ENCODE measurements at regions not wholly inside any gene's neighbourhood (a gene's known extent, or its start where the extent isn't known, plus 50 kb on each side); places are given as distances from the start of the nearest gene placed in this dataset.

DNA sequence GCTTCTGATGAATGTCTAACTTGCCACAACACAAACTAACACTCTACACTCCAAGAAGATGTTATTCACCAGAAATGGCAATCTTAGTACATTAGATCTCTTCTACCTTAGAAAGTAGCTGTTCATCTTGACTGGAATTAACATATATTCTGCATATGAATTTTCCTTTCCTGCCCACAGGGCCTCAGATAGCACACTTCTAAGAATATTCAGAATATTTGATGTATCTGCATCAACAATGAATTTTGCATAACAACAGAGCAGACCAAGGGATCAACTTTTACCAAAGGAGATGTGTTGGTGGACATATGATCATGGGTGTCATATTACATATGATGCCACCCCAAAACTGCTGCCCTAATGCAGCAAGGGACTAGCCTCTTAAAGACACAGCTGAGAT lies 960.8 kb upstream of the GHITM start:
- H3K4me3 ChIP-seq (replicated peaks in 1 of 2; ENCODE audit: low read depth in 2 of 2, low read length in 2 of 2), result no peak overlapping the region
- no peak for DNase-seq (ENCODE audit: low read depth in 2 of 2)
- TF ChIP-seq, protein P1, sequence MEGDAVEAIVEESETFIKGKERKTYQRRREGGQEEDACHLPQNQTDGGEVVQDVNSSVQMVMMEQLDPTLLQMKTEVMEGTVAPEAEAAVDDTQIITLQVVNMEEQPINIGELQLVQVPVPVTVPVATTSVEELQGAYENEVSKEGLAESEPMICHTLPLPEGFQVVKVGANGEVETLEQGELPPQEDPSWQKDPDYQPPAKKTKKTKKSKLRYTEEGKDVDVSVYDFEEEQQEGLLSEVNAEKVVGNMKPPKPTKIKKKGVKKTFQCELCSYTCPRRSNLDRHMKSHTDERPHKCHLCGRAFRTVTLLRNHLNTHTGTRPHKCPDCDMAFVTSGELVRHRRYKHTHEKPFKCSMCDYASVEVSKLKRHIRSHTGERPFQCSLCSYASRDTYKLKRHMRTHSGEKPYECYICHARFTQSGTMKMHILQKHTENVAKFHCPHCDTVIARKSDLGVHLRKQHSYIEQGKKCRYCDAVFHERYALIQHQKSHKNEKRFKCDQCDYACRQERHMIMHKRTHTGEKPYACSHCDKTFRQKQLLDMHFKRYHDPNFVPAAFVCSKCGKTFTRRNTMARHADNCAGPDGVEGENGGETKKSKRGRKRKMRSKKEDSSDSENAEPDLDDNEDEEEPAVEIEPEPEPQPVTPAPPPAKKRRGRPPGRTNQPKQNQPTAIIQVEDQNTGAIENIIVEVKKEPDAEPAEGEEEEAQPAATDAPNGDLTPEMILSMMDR (IDR thresholded peaks at IDR 0.05; ENCODE audit: low read depth, low read length), result no peak

DNA sequence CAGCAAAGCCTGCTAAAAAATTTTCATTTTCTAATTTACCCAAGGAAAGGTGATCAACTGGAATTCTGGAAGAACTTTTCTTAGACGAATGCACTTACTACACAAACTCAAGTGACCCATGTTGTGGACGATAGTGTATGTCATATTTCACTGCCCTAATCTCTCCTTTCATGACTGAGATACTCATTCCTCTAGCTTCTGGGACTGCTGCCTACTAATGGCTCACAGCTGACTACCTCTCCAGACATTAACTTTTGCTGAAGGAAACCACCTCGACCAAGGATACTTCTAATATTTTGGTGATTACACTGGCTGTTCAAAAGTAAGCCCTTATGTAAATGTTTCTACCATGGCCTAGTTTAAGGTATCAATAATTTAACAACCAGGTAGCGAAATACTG lies 959.9 kb upstream of the GHITM start:
- TF ChIP-seq, protein P1 (IDR thresholded peaks at IDR 0.05; ENCODE audit: low read depth, low read length), result no peak
- H3K4me3 ChIP-seq (replicated peaks in 1 of 2; ENCODE audit: low read depth in 2 of 2, low read length in 2 of 2), result no peak overlapping the region

DNA sequence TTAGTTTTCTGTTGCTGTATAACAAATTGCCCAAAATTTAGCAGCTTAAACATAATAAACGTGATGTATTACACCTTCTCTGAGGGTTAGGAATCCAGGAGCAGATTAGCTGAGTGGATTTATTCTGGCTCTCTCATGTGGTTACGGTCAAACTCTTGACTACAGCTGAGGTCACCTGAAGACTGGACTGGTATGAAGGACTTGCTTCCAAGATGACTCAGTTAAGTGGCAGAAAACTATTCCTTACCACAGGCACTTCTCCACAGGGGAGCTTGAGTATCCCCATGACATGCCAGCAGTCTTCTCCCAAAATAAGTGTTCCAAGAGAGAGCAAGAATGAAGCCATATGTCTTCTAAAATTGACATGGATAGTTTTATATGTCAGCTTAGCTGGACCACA lies 957.2 kb upstream of the GHITM start:
- no peak for DNase-seq (ENCODE audit: low read depth in 2 of 2)
- H3K4me3 ChIP-seq (replicated peaks in 1 of 2; ENCODE audit: low read depth in 2 of 2, low read length in 2 of 2), result no peak overlapping the region
- TF ChIP-seq, protein P1 (IDR thresholded peaks at IDR 0.05; ENCODE audit: low read depth, low read length), result no peak

More for the DNA sequence above, 959.9 kb upstream of the GHITM start:
- no peak for DNase-seq (ENCODE audit: low read depth in 2 of 2)

DNA sequence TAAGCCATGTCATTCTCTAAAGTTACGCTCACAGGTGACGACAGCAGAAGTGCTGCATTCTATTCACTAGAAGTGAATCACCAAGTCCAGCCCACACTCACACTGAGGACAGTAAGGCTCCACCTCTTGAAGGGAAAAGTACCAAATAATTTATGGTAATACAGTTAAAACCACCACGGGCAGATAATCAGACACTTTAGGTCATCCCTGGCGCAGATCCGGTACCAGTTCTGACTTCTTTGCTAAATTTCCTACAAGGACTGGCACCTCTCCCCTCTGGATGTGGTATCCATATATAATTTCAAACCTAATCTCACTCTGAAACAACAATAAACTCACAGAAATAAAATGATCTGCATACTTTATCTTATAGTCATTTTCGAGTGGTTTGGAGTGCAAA lies 954.7 kb upstream of the GHITM start:
- H3K4me3 ChIP-seq (replicated peaks in 1 of 2; ENCODE audit: low read depth in 2 of 2, low read length in 2 of 2), result no peak overlapping the region
- TF ChIP-seq, protein P1 (IDR thresholded peaks at IDR 0.05; ENCODE audit: low read depth, low read length), result no peak
- no peak for DNase-seq (ENCODE audit: low read depth in 2 of 2)

DNA sequence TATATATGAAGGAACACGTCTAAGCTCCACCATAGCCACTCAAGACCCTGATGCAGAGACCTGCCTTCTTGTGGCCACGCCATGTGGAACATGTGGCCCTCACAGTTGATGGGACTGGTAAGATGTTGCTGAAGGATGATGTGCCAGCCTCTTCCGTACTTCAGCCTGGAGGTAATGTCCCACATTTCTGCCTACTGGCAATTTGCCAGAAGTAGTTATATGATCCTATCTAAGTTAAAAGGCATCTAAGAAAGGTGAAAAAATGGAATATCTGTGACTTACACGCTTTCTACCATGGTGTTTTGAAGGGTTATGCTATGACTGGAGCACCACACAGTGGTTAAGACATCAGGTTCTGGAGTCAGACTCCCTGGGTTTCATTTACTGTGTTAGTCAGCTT lies 948.7 kb upstream of the GHITM start:
- DNase-seq (ENCODE audit: low read depth in 2 of 2), result no peak
- TF ChIP-seq, protein P1 (IDR thresholded peaks at IDR 0.05; ENCODE audit: low read depth, low read length), result no peak
- no peak overlapping the region for H3K4me3 ChIP-seq (replicated peaks in 1 of 2; ENCODE audit: low read depth in 2 of 2, low read length in 2 of 2)

DNA sequence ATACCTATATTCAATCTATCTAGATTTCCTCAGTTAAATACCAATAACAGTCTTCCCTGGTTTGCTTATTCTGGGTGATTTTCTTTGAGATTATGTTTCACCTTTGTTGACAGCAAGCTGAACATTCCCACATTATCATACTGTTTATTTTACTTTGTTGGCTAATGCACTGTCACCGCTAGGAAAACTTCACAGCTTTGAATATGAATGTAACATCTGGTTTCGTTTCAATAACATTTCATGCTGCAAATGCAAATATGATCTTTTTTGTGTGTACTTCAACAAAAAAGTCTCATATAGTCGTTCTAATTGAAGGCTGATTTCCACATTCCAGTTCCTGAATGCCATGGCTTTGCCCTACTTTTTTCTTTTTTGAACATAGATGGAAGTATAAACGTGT lies 946.3 kb upstream of the GHITM start:
- TF ChIP-seq, protein P1 (IDR thresholded peaks at IDR 0.05; ENCODE audit: low read depth, low read length), result no peak
- H3K4me3 ChIP-seq (replicated peaks in 1 of 2; ENCODE audit: low read depth in 2 of 2, low read length in 2 of 2), result no peak overlapping the region
- no peak for DNase-seq (ENCODE audit: low read depth in 2 of 2)

DNA sequence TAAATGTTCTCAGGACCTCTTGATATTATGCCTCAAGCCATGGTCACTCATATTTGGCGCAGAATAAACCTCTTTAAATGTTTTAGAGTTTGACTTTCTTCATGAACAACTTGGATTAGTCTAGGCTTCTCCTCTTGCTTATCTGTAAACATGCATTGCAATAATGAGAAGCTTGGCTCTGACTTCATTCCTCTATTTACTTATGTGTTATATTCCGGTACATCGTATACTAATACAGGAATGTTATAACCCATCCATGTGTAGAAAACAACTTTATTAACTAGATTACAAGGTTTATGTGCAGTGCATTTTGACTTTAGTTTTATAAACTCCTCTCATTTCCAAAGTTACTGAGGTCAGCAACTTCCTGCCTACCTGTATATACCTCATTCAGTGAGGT lies 944.3 kb upstream of the GHITM start:
- TF ChIP-seq, protein P1 (IDR thresholded peaks at IDR 0.05; ENCODE audit: low read depth, low read length), result no peak
- DNase-seq (ENCODE audit: low read depth in 2 of 2), result no peak
- no peak overlapping the region for H3K4me3 ChIP-seq (replicated peaks in 1 of 2; ENCODE audit: low read depth in 2 of 2, low read length in 2 of 2)

Data from cardiac fibroblast (primary cell).